ENCODE measurements at regions not wholly inside any gene's neighbourhood (a gene's known extent, or its start where the extent isn't known, plus 50 kb on each side); places are given as distances from the start of the nearest gene placed in this dataset.

GRCh38 chr20:4427940-4428586, 179.0 kb upstream of the ADRA1D start:
- no peaks in the 10 kb centered on the region for H3K36me3 ChIP-seq (ENCODE audit: insufficient read depth, low read length)
- H3K4me1 ChIP-seq (ENCODE audit: insufficient read depth, low read length), result no peaks in the 10 kb centered on the region
- H3K9me3 ChIP-seq (ENCODE audit: control insufficient read depth, insufficient read depth, low read length), result no peaks in the 10 kb centered on the region
- H3K9ac ChIP-seq (ENCODE audit: low read depth, low read length), result no peak overlapping the region

DNA sequence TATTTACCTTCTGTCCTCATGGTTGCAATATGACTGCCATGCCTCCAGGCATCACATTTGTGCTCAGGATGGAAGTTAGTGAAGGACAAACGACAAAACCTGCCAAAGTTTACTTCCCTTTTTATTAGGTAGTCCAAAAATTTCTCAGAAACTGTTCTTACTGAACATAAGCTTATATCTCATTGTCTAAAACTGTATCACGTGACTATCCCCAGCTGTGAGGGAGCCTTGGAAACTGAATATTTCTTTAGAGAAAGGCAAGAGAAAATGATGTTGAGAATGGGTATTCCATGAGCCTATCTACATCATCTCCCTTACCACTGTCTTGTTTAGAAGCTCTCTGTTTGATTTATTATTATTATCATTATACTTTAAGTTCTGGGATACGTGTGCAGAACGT, 169.1 kb upstream of the ADRA1D start:
- Histone ChIP-seq H3K9me3 (ENCODE audit: control insufficient read depth, insufficient read depth, low read length) (no peaks in the 10 kb centered on the region), H3K9ac (ENCODE audit: low read depth, low read length) (no peak overlapping the region), H3K4me1 (ENCODE audit: insufficient read depth, low read length) (no peaks in the 10 kb centered on the region), H3K36me3 (ENCODE audit: insufficient read depth, low read length) (no peaks in the 10 kb centered on the region)

GRCh38 chr20:4415281-4415680, 166.2 kb upstream of the ADRA1D start:
- Histone ChIP-seq H3K4me1 (ENCODE audit: insufficient read depth, low read length) (no peaks in the 10 kb centered on the region), H3K36me3 (ENCODE audit: insufficient read depth, low read length) (no peaks in the 10 kb centered on the region), H3K9ac (ENCODE audit: low read depth, low read length) (no peak overlapping the region), H3K9me3 (ENCODE audit: control insufficient read depth, insufficient read depth, low read length) (no peaks in the 10 kb centered on the region)

- Histone ChIP-seq H3K9ac (ENCODE audit: low read depth, low read length) (no peak overlapping the region), H3K4me1 (ENCODE audit: insufficient read depth, low read length) (no peaks in the 10 kb centered on the region), H3K9me3 (ENCODE audit: control insufficient read depth, insufficient read depth, low read length) (no peaks in the 10 kb centered on the region), H3K36me3 (ENCODE audit: insufficient read depth, low read length) (no peaks in the 10 kb centered on the region)
Measured at GRCh38 chr20:4413314-4414049, 164.4 kb upstream of the ADRA1D start.

GRCh38 chr20:4412216-4412615, 163.1 kb upstream of the ADRA1D start:
- Histone ChIP-seq H3K36me3 (ENCODE audit: insufficient read depth, low read length) (no peaks in the 10 kb centered on the region), H3K9me3 (ENCODE audit: control insufficient read depth, insufficient read depth, low read length) (no peaks in the 10 kb centered on the region), H3K4me1 (ENCODE audit: insufficient read depth, low read length) (no peaks in the 10 kb centered on the region), H3K9ac (ENCODE audit: low read depth, low read length) (no peak overlapping the region)

GRCh38 chr20:4411744-4412143, 162.7 kb upstream of the ADRA1D start:
- Histone ChIP-seq H3K36me3 (ENCODE audit: insufficient read depth, low read length) (no peaks in the 10 kb centered on the region), H3K9ac (ENCODE audit: low read depth, low read length) (no peak overlapping the region), H3K4me1 (ENCODE audit: insufficient read depth, low read length) (no peaks in the 10 kb centered on the region), H3K9me3 (ENCODE audit: control insufficient read depth, insufficient read depth, low read length) (no peaks in the 10 kb centered on the region)

- Histone ChIP-seq H3K9ac (ENCODE audit: low read depth, low read length) (no peak overlapping the region), H3K4me1 (ENCODE audit: insufficient read depth, low read length) (no peaks in the 10 kb centered on the region), H3K36me3 (ENCODE audit: insufficient read depth, low read length) (no peaks in the 10 kb centered on the region), H3K9me3 (ENCODE audit: control insufficient read depth, insufficient read depth, low read length) (no peaks in the 10 kb centered on the region)
Measured at GRCh38 chr20:4406627-4407026, 157.5 kb upstream of the ADRA1D start.

DNA sequence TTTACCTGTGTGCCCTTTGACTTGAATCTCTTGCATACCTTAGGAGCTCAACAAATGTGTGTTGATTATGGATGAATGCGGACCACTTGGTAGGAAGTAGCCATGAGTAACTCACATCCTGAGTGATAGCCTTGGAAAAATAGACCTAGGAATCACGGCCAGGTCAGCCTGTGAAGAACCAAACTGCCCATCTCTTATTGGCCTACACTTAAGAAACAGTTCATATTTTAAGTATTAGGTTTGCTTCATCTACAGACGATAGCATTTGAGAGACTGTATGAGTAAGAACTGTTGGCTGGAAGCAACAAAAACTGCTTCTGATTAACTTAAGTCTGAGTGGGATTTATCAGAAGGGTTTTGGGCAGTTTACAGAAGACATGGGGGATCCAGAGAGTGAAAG, 152.5 kb upstream of the ADRA1D start:
- Histone ChIP-seq H3K36me3 (ENCODE audit: insufficient read depth, low read length) (no peaks in the 10 kb centered on the region), H3K9ac (ENCODE audit: low read depth, low read length) (no peak overlapping the region), H3K9me3 (ENCODE audit: control insufficient read depth, insufficient read depth, low read length) (no peaks in the 10 kb centered on the region), H3K4me1 (ENCODE audit: insufficient read depth, low read length) (no peaks in the 10 kb centered on the region)

GRCh38 chr20:4384961-4385360, 135.9 kb upstream of the ADRA1D start:
- Histone ChIP-seq H3K9me3 (ENCODE audit: control insufficient read depth, insufficient read depth, low read length) (no peaks in the 10 kb centered on the region), H3K4me1 (ENCODE audit: insufficient read depth, low read length) (no peaks in the 10 kb centered on the region), H3K36me3 (ENCODE audit: insufficient read depth, low read length) (no peaks in the 10 kb centered on the region), H3K9ac (ENCODE audit: low read depth, low read length) (no peak overlapping the region)

DNA sequence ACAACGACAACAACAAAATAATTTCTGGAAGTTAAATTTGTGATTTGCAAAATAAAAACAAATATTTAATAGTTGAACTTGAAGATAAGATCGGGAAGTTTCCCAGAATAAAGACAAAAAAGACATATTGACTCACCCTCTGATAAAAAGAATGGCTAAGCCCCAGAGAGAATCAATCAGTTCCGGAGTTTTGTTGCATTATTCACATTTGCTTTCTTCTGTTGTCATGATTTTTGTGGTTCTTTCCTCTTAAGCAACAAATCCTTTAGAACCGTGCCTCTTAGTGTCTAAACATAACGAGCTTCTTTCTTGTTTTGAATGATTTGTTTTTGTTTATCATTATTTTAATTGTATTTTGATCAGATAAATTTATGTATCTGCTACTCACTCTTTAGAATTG, 134.9 kb upstream of the ADRA1D start:
- H3K9ac ChIP-seq (ENCODE audit: low read depth, low read length), result no peak overlapping the region
- no peaks in the 10 kb centered on the region for H3K36me3 ChIP-seq (ENCODE audit: insufficient read depth, low read length)
- no peaks in the 10 kb centered on the region for H3K4me1 ChIP-seq (ENCODE audit: insufficient read depth, low read length)
- H3K9me3 ChIP-seq (ENCODE audit: control insufficient read depth, insufficient read depth, low read length), result no peaks in the 10 kb centered on the region

DNA sequence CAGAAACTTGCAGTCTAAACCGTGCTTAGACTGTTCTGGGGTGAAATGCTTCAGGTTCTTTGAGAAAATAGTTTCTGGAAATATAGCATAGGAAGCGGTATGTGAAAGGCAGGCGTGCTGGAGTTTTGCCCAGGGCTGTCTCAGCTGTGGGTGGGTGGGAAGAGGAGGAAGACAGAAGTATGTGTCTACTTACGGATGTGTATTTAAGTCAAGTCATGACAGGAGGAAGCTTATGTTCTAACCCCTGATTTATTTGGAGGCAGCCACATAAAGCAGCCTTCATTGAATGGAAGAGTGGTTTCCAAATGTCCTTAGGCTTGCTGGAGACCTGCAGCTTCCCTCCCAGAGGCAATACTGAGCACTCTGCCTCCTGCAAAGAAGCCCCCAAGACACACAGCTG, 126.8 kb upstream of the ADRA1D start:
- H3K36me3 ChIP-seq (ENCODE audit: insufficient read depth, low read length), result no peaks in the 10 kb centered on the region
- no peak overlapping the region for H3K9ac ChIP-seq (ENCODE audit: low read depth, low read length)
- H3K9me3 ChIP-seq (ENCODE audit: control insufficient read depth, insufficient read depth, low read length), result no peaks in the 10 kb centered on the region
- no peaks in the 10 kb centered on the region for H3K4me1 ChIP-seq (ENCODE audit: insufficient read depth, low read length)

DNA sequence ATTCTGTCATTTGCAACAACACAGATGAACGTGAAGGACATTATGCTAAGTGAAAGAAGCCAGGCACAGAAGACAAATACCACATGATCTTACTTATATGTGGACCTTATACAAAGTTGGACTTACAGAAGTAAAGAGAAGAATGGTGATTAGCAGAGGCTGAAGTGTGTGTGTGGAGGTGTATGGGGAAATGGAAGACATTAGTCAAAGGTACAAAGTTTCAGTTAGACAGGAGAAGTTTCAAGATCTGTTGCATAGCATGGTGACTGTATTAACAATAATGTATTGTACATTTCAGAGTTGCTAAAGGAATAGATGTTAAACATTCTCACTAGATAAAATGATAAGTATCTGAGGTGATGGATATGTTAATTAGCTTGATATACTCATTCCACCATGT, 124.4 kb upstream of the ADRA1D start:
- Histone ChIP-seq H3K4me1 (ENCODE audit: insufficient read depth, low read length) (no peaks in the 10 kb centered on the region), H3K9ac (ENCODE audit: low read depth, low read length) (no peak overlapping the region), H3K9me3 (ENCODE audit: control insufficient read depth, insufficient read depth, low read length) (no peaks in the 10 kb centered on the region), H3K36me3 (ENCODE audit: insufficient read depth, low read length) (no peaks in the 10 kb centered on the region)

DNA sequence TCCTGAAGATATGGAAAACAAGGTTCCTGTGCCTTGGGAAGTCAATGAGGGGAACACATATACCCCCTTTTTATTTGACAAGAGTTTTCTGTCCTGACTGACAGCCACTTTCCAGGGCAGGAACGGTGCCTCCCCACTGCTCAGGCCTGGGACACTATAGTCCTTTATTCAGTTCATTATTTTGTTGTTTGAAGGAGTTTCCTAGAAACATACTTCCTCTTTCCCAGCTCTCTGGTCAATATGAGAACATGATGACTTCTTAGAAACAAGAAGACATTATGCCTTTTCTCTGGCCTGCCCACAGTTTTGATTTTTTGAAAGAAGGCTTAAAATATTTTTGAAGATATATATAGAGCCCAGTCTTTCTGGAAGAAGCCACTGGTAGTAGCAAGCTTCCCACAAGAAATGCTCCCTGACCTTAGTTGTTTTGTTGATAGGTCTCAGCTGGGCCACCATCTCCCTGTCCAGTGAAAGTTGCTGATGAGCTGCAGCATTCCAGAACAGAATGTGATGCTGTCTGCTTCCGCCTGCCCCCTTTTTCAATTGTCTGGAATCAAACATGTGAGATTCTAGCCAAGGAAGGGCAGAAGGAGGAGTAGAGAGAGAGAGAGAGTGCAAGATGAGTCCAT, 122.7 kb upstream of the ADRA1D start:
- Histone ChIP-seq H3K4me1 (ENCODE audit: insufficient read depth, low read length) (no peaks in the 10 kb centered on the region), H3K9me3 (ENCODE audit: control insufficient read depth, insufficient read depth, low read length) (no peaks in the 10 kb centered on the region), H3K36me3 (ENCODE audit: insufficient read depth, low read length) (no peaks in the 10 kb centered on the region), H3K9ac (ENCODE audit: low read depth, low read length) (no peak overlapping the region)

DNA sequence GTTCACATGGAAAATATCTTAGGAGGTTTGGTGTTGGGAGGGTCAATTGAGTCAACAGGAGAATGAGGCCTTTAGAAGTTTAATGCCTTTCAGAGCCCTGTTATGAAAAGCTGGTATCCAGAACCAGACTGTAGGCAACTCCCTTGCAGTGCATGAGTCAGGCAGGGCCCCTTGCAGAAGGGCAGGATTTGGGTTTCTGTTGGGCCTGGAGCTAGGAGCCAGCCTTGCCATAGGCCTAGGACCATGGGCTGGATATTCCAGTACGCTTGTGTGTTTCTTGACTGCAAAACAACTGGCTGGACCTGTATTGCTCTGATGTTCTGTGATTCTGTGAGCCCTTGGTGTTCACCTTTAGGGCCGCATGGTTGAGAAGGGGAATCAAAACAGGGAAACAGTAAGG, 121.8 kb upstream of the ADRA1D start:
- H3K9ac ChIP-seq (ENCODE audit: low read depth, low read length), result no peak overlapping the region
- H3K4me1 ChIP-seq (ENCODE audit: insufficient read depth, low read length), result no peaks in the 10 kb centered on the region
- no peaks in the 10 kb centered on the region for H3K36me3 ChIP-seq (ENCODE audit: insufficient read depth, low read length)
- H3K9me3 ChIP-seq (ENCODE audit: control insufficient read depth, insufficient read depth, low read length), result no peaks in the 10 kb centered on the region

DNA sequence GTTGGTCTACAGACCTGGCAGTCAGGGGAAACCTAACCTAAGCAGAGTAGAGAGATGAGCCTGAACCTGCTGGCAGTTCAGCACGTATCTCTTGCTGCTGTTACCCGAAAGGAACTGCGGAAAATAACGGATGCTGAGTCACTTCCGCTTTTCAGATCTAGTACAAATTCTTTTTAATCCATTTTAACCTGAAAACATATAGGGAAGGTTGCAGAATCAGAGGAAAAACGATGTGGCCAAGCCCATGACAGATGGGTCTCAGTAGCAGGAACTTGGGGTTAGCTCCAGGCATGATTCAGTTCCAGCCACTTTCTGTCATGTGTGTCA, 120.7 kb upstream of the ADRA1D start:
- no peaks in the 10 kb centered on the region for H3K36me3 ChIP-seq (ENCODE audit: insufficient read depth, low read length)
- H3K9me3 ChIP-seq (ENCODE audit: control insufficient read depth, insufficient read depth, low read length), result no peaks in the 10 kb centered on the region
- no peaks in the 10 kb centered on the region for H3K4me1 ChIP-seq (ENCODE audit: insufficient read depth, low read length)
- no peak overlapping the region for H3K9ac ChIP-seq (ENCODE audit: low read depth, low read length)
